IPS DF 4.7 (cell line): ENCODE measurements at regions not wholly inside any gene's neighbourhood (a gene's known extent, or its start where the extent isn't known, plus 50 kb on each side); places are given as distances from the start of the nearest gene placed in this dataset.
"Not testable (repeated sequence)": the region's sequence is repeated elsewhere in the genome, so short reads cannot be mapped to it uniquely, and the experiment has no call there.

Source experiments
- DNase-seq: peaks from one replicate; pipeline ENCODE4 v3.0.0-alpha.2; 2013; ENCODE audit warnings: low spot score; ENCODE audit errors: extremely low read depth

DNA sequence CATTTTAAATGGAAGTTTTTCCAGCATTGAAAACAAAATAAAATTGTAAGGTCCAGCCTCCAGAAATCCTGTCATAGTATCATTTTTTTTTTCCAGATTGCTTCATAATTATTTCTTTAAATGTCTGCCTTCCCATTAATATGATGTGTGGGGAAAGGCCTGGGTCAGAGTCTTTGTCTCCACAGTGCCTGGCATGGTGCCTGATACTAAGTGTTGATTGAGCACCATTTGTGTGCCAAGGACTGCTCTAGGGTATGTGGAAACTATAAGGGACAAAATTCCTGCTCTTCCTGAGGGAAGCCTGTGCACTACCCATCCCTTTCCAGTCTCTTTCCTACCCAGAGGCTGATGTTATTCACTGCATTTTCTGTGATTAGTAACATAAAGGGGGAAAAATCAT lies 53.1 kb upstream of the BEND4 start:
- DNase-seq: no peak

GRCh38 chr4:42216664-42217063 lies 64.2 kb upstream of the BEND4 start:
- no peak for DNase-seq

DNA sequence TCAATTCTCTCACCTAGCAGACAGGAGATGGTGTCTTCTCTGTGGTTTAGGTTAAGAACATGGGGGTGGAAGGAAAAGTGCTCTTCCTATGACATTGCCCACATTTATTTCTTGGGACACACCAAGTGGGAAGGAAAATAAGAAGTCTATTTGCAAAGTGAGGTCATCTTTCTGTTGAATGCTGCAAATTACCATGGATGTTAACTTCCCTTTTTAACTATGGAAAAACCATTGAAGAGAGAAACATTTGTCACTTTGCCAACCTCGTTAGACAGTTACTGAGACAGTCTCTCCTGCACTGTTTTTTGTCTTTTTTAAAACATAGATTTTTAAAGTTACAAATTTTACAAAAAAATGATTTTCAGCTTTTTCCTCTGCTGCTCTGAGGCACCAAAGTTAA lies 72.8 kb upstream of the BEND4 start:
- DNase-seq: no peak

GRCh38 chr4:42234817-42235216 lies 82.4 kb upstream of the BEND4 start:
- no peak for DNase-seq

GRCh38 chr4:42235304-42236021 lies 83.0 kb upstream of the BEND4 start:
- no peak for DNase-seq

DNA sequence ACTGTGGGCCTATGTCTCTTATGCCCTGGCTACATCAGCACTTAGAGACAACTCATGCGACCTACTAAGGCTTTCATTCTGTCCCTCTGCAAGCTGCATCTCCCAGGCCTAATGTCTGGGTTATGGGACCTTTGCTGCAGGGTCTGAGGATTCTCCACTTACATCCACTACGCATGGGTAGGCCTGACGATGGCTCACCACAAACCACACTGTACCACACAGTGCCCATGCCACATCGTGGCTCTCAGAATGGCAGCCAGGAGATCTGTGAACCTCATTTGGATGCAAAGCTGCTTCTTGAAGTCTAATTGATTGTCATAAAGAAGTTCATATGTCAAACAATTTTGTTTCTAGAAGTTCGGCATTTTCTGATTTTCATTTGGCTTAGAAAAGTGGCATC lies 84.6 kb upstream of the BEND4 start:
- DNase-seq: no peak

DNA sequence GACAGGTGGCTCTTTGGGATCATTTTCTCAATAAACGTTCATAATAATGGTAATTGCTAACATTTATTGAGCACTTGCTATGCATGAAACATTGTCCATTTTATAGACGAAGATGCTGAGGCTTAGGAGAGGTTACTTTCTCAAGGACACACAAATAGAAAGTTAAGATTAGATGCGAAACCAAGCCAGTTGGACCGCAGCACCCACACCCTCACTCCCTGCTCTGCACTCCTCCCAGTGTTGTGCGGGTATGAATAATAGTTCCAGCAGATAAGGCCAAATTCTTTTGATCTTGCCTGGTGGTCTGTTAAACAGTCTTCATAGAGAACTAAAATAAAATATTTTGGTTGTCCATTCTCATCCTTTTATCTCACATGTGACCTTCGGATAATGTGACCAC lies 85.0 kb upstream of the BEND4 start:
- DNase-seq: no peak

DNA sequence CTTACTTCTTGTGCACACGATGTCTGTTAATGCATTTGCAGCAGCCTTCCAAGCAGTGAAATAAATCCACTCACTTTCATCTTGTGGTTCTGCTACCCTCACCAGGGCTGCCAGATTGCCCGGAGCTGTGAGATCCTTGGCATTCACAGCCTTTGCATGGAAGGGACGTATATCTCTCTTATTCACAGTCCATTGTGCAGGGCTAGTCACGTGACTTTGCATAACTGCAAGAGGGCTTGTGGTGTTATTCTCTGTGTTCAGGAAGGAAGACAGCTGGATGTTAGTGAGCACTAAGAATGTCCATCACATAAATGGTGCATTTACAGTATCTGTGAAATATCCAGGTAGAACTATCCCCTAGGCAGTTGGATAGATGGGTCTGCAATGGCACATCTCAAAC lies 96.5 kb upstream of the BEND4 start:
- DNase-seq: no peak

DNA sequence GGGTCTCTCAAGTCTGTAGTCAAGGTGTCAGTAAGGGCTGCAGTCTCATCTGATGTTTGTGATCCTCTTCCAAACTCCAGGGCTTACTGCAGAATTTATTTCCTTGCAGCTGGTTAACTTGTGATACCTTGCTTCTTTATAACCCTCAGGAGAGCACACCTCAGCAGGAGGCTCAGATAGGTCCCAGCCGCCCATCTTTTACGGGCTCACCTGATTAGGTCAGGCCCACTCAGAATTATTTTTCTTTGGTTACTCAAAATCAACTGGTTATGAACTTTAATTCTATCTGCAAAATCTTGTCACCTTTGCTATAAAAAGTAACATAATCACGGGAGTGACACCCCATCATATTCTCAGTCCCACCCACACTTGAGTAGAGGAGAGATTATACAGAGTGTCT lies 99.9 kb upstream of the BEND4 start:
- DNase-seq: no peak

DNA sequence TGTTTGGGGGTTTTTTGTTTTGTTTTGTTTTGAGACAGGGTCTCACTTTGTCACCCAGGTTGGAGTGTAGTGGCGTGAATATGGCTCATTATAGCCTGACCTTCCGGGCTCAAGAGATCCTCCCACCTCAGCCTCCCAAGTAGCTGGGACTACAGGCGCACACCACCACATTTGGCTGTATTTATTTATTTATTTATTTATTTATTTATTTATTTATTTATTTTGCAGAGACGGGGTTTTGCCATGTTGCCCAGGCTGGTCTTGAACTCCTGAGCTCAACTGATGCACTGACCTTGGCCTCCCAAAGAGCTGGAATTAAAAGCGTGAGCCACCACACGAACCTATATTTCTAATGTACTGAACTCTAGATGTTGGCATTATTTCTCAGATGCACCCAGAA lies 105.2 kb upstream of the BEND4 start:
- DNase-seq: not testable (repeated sequence)

DNA sequence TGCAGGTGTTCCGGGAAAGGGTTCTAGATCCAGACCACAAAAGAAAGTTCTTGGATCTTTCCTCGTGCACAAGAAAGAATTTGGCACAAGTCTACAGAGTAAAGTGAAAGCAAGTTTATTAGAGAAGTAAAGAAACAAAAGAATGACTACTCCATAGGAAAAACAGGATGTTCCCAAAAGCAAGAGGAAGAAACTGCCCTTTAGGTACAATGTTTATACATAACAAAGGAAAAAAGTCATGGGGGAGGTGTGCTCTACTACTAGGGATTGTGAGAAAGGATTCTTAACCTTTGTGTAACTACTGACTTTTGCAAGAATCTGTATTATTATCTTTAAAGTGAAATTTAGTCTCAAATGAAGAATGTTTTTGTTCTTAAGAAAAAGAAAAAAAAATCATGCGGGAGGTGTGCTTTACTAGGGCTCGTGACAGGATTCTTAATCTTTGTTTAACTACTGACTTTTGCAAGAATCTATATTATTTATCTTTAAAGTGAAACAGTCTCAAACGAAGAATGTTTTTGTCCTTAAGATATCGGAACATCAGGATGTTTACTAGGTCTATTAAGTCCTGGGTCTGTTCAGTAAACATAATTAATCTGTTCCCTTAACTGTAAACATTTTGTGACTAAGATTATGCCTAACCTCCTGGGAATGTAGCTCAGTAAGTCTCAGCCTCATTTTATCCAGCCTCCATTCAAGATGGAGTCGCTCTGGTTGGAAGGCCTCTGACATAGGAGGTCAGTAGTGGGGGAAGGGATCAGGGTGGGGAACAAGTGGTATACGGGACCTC lies 110.4 kb upstream of the BEND4 start:
- no peak for DNase-seq

GRCh38 chr4:42265782-42266602 lies 113.5 kb upstream of the BEND4 start:
- DNase-seq: no peak

- DNase-seq: no peak
Observed at GRCh38 chr4:42267724-42268123, 115.3 kb upstream of the BEND4 start.

DNA sequence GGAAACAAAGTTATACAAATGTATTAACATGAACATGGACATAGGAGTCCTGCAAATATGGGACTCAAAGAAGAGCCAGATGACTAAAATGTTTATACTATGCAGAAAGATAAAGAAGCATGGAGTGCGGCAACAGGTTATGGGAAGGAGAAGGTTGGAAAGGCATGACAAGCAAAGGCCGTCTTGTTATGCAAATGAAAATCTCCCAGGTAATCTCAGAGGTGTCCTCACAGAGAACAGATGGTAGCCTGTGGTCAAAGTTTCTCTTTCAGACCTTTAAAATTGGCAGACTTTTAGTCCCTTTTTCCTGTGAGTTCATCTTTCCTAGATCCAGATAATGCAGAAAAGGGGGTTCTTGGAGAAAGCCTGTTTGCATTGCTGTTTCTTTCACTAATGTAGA lies 116.4 kb upstream of the BEND4 start:
- no peak for DNase-seq

GRCh38 chr4:42271096-42271495 lies 118.6 kb upstream of the BEND4 start:
- no peak for DNase-seq

GRCh38 chr4:42277291-42277690 lies 120.0 kb upstream of the SHISA3 start:
- no peak for DNase-seq

DNA sequence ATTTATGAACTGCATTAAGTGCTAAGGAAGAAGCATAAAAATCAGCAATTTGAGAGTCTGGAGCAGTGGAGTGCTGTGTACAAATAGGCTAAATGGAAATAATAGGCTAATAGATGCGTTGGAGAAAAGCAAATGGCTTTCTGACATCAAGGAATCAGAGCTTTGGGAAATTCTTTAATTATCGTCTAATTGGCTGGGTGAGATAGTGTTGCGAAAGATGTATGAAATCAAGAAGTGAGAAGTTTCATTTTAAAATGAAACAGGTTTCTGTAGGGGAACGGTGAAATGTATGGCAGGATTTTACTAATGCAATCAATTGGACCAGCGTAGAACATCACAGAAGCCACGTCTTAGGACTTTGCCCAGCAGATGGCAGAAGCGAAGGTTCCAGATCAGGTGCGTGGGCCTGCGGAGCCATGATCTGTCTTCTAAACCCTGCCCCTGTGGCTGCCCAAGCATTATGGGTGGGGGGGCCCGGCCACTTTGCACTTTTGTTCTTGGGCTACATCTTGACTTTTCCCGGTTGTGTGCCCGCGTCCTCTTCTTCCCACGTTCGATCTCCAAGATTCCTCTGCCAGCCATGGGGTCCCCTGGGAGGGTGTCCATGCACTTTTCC lies 118.5 kb upstream of the SHISA3 start:
- no peak for DNase-seq

DNA sequence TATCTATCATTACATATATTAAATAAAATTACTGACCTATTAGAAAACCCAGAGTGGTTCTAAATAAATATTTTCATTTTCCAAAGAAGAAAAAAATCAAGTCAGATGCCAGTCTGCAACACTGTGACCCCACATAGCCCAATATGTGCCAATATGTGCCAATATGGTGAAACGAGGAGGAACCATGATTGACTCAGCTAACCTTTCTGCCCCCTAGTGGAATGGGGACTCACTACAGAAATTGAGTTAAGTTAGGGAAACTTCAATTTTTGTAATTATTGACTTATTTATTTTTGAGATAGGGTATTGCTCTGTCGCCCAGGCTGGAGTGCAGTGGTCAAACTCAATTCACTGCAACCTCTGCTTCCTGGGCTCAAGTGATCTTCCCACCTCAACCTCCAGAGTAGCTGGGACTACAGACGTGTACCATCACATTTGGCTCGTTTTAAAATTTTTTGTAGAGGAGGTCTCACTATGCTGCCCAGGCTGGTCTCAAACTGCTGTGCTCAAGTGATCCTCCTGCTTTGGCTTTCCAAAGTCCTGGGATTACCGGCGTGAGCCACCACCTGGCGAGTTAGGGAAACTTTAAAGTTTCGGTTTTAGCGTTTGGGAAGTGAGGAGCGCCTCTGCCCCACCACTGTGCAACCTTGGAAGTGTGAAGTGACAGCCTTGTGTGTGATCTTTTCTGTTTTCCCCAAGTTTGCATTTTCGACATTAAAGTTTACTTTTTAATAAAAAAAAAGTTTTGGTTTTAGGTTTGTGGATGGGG lies 116.8 kb upstream of the SHISA3 start:
- no peak for DNase-seq

GRCh38 chr4:42281324-42282020 lies 115.8 kb upstream of the SHISA3 start:
- no peak for DNase-seq
